Natural killer cell (primary cell): ENCODE measurements at regions not wholly inside any gene's neighbourhood (a gene's known extent, or its start where the extent isn't known, plus 50 kb on each side); places are given as distances from the start of the nearest gene placed in this dataset.

ENCODE experiments used
- ATAC-seq, 3 donors: fragments of 150-1000 bp in 2 of 3; fragments of 200-7000 bp in 1 of 3; cut with Tn5 transposase; 1 replicate in 1 of 3; 2 replicates in 2 of 3; pipeline ENCODE4 v1.10.0; 2021; ENCODE audit warnings: mild to moderate bottlenecking in 2 of 3, moderate library complexity in 2 of 3
- DNase-seq, 2 donors: peaks; one replicate each; pipeline versions ENCODE4 v3.0.0 to v3.0.0-alpha.2; 2013 to 2021; ENCODE audit warnings: mixed read lengths in 1 of 2
- H3K27ac ChIP-seq: one replicate; pipeline ENCODE4 v1.5.1; 2013; ENCODE audit warnings: mild to moderate bottlenecking, low read length
- H3K27me3 ChIP-seq: one replicate; pipeline ENCODE4 v1.6.1; 2013; ENCODE audit warnings: low read length; ENCODE audit not compliant: control insufficient read depth, insufficient read depth
- H3K36me3 ChIP-seq: one replicate; pipeline ENCODE4 v1.6.1; 2013; ENCODE audit warnings: low read length; ENCODE audit not compliant: control insufficient read depth, insufficient read depth
- H3K4me1 ChIP-seq: one replicate; pipeline ENCODE4 v1.6.1; 2013; ENCODE audit warnings: low read length; ENCODE audit not compliant: control insufficient read depth, insufficient read depth
- H3K4me3 ChIP-seq: one replicate; pipeline ENCODE4 v1.5.1; 2013; ENCODE audit warnings: low read length
- H3K9me3 ChIP-seq: one replicate; pipeline ENCODE4 v1.6.1; 2013; ENCODE audit warnings: low read length; ENCODE audit not compliant: control insufficient read depth, insufficient read depth
- H3K27ac Mint-ChIP-seq, 2 donors: one replicate each; pipeline ENCODE4 v1.8.0; 2022; ENCODE audit warnings: mild to moderate bottlenecking in 2 of 2, mixed read lengths in 2 of 2, moderate library complexity in 1 of 2
- H3K27me3 Mint-ChIP-seq, 2 donors: one replicate each; pipeline ENCODE4 v1.8.0; 2022; ENCODE audit warnings: low read depth in 2 of 2, mixed read lengths in 2 of 2
- H3K36me3 Mint-ChIP-seq: one replicate; pipeline ENCODE4 v1.8.0; 2022; ENCODE audit warnings: mixed read lengths
- H3K4me1 Mint-ChIP-seq, 2 donors: one replicate each; pipeline ENCODE4 v1.8.0; 2022; ENCODE audit warnings: mixed read lengths in 2 of 2
- H3K4me3 Mint-ChIP-seq: one replicate; pipeline ENCODE4 v1.8.0; 2022; ENCODE audit warnings: mild to moderate bottlenecking, moderate library complexity, mixed read lengths
- H3K9me3 Mint-ChIP-seq, 2 donors: one replicate each; pipeline ENCODE4 v1.8.0; 2022; ENCODE audit warnings: mixed read lengths in 2 of 2
- CTCF ChIP-seq: fragments of 200-600 bp; IDR thresholded peaks from one replicate; pipeline ENCODE4 v1.8.0; 2022; ENCODE audit warnings: antibody characterized with exemption
- WGBS: methylation state at CpG from one replicate; pipeline ENCODE4 v1.1.7; 2013; ENCODE audit warnings: missing lambda C conversion rate; ENCODE audit not compliant: insufficient coverage; 5-methylcytosine and 5-hydroxymethylcytosine counted together
- intact Hi-C: fragments of 100-400 bp; cut with micrococcal nuclease; formaldehyde crosslinking; loops from one replicate; pipeline ENCODE4 v1.14.2; 2022

DNA sequence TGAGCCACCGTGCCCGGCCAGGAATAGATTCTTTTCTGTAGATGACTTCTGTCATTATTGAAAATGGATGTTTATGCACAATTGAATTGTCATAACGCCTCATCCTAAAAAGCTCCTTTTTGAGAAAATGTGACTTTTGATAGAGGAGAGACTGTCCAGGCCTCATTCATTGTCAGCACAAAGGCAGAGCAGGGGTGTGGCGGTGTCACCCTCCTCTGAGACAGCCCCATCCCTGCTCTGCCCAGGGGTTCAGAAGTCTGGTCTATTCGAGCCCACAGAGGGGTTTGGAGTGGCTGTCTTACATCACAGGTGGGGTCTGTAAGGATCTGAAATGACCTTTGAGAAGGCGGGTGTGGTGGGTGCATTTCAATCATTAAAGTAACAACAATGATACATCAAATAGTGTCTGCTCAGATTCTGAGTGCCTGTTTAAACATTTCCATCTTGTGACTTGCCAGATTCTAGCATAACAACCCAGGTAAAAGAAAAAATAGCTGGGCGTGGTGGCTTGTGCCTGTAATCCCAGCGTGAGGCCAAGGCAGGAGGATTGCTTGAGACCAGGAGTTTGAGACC, 161.0 kb downstream of the SEC14L1 start:
- no peak overlapping the region for H3K27ac ChIP-seq
- H3K4me1 Mint-ChIP-seq: no peaks in the 10 kb centered on the region
- 83% methylated on average over 7 of the region's 8 CpGs for WGBS
- H3K4me1 ChIP-seq: peaks cover 8% of the 10 kb centered on the region
- DNase-seq (no peak), ATAC-seq (no peak)
- H3K27me3 Mint-ChIP-seq: peaks cover 0 to 2% of the 10 kb centered on the region in 2 donors
- H3K4me3 Mint-ChIP-seq: no peak overlapping the region
- H3K36me3 ChIP-seq: no peaks in the 10 kb centered on the region
- intact Hi-C loops: no loop called here
- no peaks in the 10 kb centered on the region for H3K36me3 Mint-ChIP-seq
- no peaks in the 10 kb centered on the region for H3K9me3 ChIP-seq
- H3K4me3 ChIP-seq: no peak overlapping the region
- H3K27ac Mint-ChIP-seq: no peak overlapping the region
- TF ChIP-seq CTCF: no peak
- no peaks in the 10 kb centered on the region for H3K9me3 Mint-ChIP-seq
- no peaks in the 10 kb centered on the region for H3K27me3 ChIP-seq

DNA sequence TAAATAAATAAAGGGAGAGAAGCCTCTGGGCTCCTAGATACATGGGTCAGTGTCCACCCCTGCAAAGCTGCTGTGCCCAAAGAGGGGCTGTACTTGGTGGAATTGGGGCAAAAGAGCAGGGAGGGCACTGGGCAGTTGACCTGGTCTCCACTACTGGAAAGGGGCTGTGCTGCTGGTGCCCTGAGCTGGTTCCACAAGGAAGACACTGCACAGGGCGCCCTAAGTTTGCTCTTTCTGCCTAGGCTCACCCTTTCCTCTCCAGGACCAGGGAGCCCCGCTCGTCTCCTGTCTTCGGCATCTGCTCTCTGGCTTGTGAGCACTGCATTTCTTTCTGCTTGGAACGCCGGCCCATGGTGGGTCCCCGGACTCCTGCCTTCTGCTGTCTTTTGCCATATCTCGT, 161.9 kb downstream of the SEC14L1 start:
- WGBS: 94% methylated on average over 8 of the region's 8 CpGs
- Histone ChIP-seq H3K36me3 (no peaks in the 10 kb centered on the region), H3K27ac (no peak overlapping the region), H3K27me3 (no peaks in the 10 kb centered on the region), H3K4me1 (peaks cover 8% of the 10 kb centered on the region), H3K4me3 (no peak overlapping the region), H3K9me3 (no peaks in the 10 kb centered on the region)
- Mint-ChIP-seq H3K27ac (no peak overlapping the region), H3K4me1 (no peaks in the 10 kb centered on the region), H3K27me3 (peaks cover 0 to 2% of the 10 kb centered on the region in 2 donors), H3K4me3 (no peak overlapping the region), H3K36me3 (no peaks in the 10 kb centered on the region), H3K9me3 (no peaks in the 10 kb centered on the region)
- ATAC-seq (no peak), DNase-seq (no peak)
- intact Hi-C loops: no loop called here
- TF ChIP-seq CTCF: no peak

- ATAC-seq: no peak
- H3K27ac ChIP-seq: no peak overlapping the region
- intact Hi-C loops: no loop called here
- no peaks in the 10 kb centered on the region for H3K36me3 ChIP-seq
- Mint-ChIP-seq H3K9me3 (no peaks in the 10 kb centered on the region), H3K27ac (no peak overlapping the region), H3K27me3 (peaks cover 0 to 2% of the 10 kb centered on the region in 2 donors), H3K4me1 (no peaks in the 10 kb centered on the region), H3K4me3 (no peak overlapping the region), H3K36me3 (no peaks in the 10 kb centered on the region)
- H3K27me3 ChIP-seq: no peaks in the 10 kb centered on the region
- WGBS: 96% methylated on average over 4 of the region's 6 CpGs
- TF ChIP-seq CTCF: no peak
- no peak for DNase-seq
- H3K9me3 ChIP-seq: no peaks in the 10 kb centered on the region
- H3K4me1 ChIP-seq: peaks cover 10% of the 10 kb centered on the region
- no peak overlapping the region for H3K4me3 ChIP-seq
These were observed 162.9 kb downstream of the SEC14L1 start for GRCh38 chr17:77303620-77304019.

DNA sequence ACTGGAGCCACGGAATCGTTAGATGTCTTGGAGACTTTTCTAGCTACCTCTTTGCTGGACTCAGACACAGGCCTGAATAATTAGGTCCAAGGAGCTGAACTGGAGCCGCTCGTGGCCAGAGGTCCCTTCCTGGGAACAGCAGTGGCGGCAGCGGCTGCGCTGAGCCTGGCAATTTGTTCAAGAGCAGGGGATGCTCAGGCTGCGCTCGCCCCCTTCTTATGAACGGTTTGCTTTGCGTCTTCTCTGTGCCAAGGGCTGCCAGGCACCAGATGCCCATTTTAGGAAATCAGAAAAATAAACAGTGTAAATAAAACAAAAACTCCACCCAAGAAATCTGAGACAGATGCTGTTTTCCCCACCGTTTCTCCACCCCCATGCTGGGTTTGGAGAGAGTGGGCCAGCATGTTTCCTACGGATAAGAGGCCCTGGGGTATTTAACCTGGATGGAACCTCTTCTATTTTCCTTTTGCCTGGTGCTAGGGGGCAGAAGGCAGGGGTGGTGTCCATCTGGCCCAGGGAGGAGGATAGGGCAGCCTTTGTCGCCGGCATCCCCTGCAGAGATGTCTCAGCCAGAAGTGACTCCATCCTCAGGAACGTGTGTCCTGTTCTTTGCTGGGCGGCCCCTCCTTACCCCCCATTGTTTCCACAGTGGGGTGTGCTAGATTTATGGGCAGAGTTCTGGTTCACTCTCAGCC, 163.4 kb downstream of the SEC14L1 start:
- no peak overlapping the region for H3K4me3 ChIP-seq
- no peak for TF ChIP-seq CTCF
- no peaks in the 10 kb centered on the region for H3K9me3 Mint-ChIP-seq
- H3K4me1 Mint-ChIP-seq: peaks cover 0 to 1% of the 10 kb centered on the region in 2 donors
- H3K4me3 Mint-ChIP-seq: no peak overlapping the region
- H3K27me3 Mint-ChIP-seq: peaks cover 0 to 2% of the 10 kb centered on the region in 2 donors
- no peak overlapping the region for H3K27ac Mint-ChIP-seq
- no peaks in the 10 kb centered on the region for H3K9me3 ChIP-seq
- intact Hi-C loops: no loop called here
- DNase-seq: no peak
- no peak for ATAC-seq
- WGBS: 97% methylated on average over 14 of the region's 17 CpGs
- H3K36me3 ChIP-seq: no peaks in the 10 kb centered on the region
- no peaks in the 10 kb centered on the region for H3K27me3 ChIP-seq
- H3K27ac ChIP-seq: no peak overlapping the region
- H3K36me3 Mint-ChIP-seq: no peaks in the 10 kb centered on the region
- H3K4me1 ChIP-seq: peaks cover 15% of the 10 kb centered on the region
